ENCODE measurements at regions not wholly inside any gene's neighbourhood (a gene's known extent, or its start where the extent isn't known, plus 50 kb on each side); places are given as distances from the start of the nearest gene placed in this dataset.

DNA sequence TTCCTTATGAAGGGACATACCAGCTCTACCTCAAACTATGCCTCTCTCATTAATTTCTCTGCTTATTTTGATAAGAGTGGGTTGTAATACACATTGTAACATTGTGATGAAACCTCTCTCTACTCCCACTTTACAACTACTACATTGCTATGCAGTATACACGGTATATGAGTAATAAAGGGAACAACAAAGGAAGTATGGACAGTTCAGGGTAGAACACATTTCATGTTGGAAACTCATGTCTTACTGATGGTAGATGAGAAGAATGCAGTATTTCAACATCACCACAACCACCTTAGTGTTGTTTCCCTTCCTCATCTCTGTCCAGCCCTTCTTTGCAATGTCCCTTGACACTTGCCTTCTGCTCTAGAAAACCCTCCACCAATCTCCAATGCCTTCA lies 515.9 kb upstream of the CELF4 start:
- no peak overlapping the region for H3K4me3 ChIP-seq (ENCODE audit: low read depth, low read length)
- DNase-seq (ENCODE audit: low read depth): no peak
- no peaks in the 10 kb centered on the region for H3K27me3 ChIP-seq (ENCODE audit: control insufficient read depth, insufficient read depth, low read length)
- TF ChIP-seq, protein P1, sequence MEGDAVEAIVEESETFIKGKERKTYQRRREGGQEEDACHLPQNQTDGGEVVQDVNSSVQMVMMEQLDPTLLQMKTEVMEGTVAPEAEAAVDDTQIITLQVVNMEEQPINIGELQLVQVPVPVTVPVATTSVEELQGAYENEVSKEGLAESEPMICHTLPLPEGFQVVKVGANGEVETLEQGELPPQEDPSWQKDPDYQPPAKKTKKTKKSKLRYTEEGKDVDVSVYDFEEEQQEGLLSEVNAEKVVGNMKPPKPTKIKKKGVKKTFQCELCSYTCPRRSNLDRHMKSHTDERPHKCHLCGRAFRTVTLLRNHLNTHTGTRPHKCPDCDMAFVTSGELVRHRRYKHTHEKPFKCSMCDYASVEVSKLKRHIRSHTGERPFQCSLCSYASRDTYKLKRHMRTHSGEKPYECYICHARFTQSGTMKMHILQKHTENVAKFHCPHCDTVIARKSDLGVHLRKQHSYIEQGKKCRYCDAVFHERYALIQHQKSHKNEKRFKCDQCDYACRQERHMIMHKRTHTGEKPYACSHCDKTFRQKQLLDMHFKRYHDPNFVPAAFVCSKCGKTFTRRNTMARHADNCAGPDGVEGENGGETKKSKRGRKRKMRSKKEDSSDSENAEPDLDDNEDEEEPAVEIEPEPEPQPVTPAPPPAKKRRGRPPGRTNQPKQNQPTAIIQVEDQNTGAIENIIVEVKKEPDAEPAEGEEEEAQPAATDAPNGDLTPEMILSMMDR (IDR thresholded peaks at IDR 0.05; ENCODE audit: insufficient read depth, low read length, poor library complexity, severe bottlenecking): no peak
- no peaks in the 10 kb centered on the region for H3K36me3 ChIP-seq (ENCODE audit: control insufficient read depth, insufficient read depth, low read length)

DNA sequence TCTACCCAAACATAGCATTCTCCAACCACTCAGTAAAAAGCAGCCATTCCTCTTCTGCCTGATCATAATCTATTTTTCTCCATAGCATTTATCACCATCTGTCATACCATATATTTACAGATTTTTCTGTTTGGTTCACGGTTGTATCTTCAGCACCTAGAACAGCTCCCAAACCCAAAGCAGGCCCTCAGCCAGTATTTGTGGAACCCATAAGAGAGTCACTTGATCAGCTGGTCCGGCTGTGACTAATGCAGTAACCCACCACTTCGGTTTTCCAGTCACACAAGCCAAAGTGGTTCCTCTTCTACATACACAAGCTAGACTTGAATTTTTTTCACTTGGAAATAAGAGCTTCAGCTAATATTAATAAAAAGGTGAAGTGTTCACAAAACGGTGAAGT lies 511.6 kb upstream of the CELF4 start:
- no peaks in the 10 kb centered on the region for H3K36me3 ChIP-seq (ENCODE audit: control insufficient read depth, insufficient read depth, low read length)
- H3K27me3 ChIP-seq (ENCODE audit: control insufficient read depth, insufficient read depth, low read length): no peaks in the 10 kb centered on the region
- no peak overlapping the region for H3K4me3 ChIP-seq (ENCODE audit: low read depth, low read length)
- TF ChIP-seq, protein P1 (IDR thresholded peaks at IDR 0.05; ENCODE audit: insufficient read depth, low read length, poor library complexity, severe bottlenecking): no peak
- DNase-seq (ENCODE audit: low read depth): peak; percentile 4

DNA sequence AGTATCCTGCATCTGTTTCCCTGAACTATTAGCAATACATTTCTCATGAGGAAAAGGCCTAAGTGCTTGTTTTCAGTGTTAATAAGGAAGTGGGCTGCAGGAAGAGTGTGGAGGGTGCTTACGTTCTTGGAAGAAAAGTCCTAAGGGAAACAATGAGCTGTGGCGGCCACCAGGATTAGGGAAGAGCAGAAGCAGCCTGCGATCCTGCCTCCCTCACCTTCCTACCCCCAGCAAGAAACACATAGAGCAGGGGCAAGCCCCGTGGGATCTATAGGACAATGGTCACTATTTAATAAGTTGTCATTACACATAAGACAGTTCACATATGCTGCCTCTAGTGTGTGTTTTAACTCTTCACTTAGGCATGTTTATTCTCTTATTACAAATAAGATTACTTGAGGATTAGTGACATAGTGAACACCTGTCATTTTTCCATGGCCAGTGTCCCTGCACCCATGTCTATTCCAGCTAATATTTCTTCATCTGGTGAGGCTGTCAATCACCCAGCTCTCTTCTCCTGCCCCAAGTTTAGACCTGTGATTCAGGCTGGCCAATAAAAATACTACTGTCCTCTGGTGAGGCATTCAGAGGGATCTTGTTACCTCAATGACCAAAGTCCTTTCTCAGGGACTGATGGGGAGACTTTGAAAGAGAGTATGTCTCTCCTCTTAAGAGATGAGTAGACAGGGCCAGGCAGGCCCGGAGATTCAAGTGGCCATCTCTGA lies 510.9 kb upstream of the CELF4 start:
- Histone ChIP-seq H3K36me3 (ENCODE audit: control insufficient read depth, insufficient read depth, low read length) (no peaks in the 10 kb centered on the region), H3K27me3 (ENCODE audit: control insufficient read depth, insufficient read depth, low read length) (no peaks in the 10 kb centered on the region), H3K4me3 (ENCODE audit: low read depth, low read length) (no peak overlapping the region)
- TF ChIP-seq, protein P1 (IDR thresholded peaks at IDR 0.05; ENCODE audit: insufficient read depth, low read length, poor library complexity, severe bottlenecking): no peak
- DNase-seq (ENCODE audit: low read depth): no peak

DNA sequence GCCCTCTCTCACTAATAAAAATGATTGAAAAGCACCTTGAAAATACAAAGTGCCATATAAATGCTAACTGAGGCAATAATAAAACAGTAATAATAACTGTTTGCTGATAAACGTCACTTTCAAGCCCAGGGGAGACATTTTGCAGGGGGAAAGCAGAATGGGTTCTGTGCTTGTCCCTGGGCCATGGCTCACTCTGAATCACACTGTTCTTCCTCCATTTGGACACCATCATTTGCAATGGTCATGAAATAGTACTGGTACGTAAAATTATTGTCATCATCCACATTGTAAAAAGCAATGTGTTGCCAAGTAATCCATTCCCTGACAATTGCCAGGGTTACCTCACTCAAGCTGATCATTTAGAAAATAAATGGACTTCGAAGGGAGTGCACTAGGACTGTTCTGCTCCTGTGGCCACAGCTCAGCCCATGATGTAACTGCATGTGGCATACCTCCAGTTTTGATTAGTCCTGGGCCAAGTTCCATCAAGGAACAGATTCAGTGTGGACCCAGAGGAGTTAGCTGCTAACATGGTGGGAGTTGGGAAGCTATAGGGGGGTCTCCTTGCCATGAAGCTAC lies 508.8 kb upstream of the CELF4 start:
- DNase-seq (ENCODE audit: low read depth): no peak
- H3K27me3 ChIP-seq (ENCODE audit: control insufficient read depth, insufficient read depth, low read length): no peaks in the 10 kb centered on the region
- no peak overlapping the region for H3K4me3 ChIP-seq (ENCODE audit: low read depth, low read length)
- H3K36me3 ChIP-seq (ENCODE audit: control insufficient read depth, insufficient read depth, low read length): no peaks in the 10 kb centered on the region
- TF ChIP-seq, protein P1 (IDR thresholded peaks at IDR 0.05; ENCODE audit: insufficient read depth, low read length, poor library complexity, severe bottlenecking): no peak

DNA sequence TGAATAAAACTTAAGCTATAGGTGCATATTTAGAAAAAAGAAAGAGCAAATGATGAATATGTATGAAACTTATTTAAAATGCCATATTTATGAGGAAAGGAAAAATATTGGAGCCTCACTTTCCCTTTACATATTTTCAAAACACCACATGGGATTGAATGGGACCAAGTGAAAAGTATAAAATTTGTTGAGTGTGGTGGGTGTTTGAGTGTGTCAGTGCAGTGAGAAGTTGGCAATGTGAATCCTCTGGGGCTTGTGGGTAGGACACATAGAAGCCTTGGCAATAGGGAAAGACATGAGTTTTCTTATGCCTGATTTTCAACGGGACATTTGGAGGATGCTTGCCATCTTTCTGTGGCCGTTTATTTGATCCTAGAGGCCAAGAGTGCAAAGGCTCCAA lies 502.2 kb upstream of the CELF4 start:
- H3K27me3 ChIP-seq (ENCODE audit: control insufficient read depth, insufficient read depth, low read length): no peaks in the 10 kb centered on the region
- no peak overlapping the region for H3K4me3 ChIP-seq (ENCODE audit: low read depth, low read length)
- no peak for DNase-seq (ENCODE audit: low read depth)
- TF ChIP-seq, protein P1 (IDR thresholded peaks at IDR 0.05; ENCODE audit: insufficient read depth, low read length, poor library complexity, severe bottlenecking): no peak
- no peaks in the 10 kb centered on the region for H3K36me3 ChIP-seq (ENCODE audit: control insufficient read depth, insufficient read depth, low read length)

DNA sequence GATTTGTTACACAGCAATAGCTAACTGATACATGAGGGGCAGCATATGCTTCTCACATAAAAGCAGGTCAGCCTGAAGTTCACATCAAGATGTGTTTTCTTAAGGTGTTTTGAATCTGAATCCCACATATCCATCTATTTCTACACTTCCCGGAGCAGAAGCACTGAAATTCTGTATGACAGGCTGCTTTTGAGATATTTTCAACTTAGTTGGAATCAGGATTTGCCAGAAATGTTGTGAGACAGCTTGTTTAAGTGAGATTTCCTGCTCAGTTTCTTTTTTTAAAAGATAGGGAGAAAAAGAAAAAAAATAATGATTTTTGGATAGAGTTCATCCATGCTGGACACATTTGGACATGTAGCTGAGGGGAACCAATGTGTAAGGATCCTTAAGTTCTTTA lies 501.5 kb upstream of the CELF4 start:
- no peaks in the 10 kb centered on the region for H3K27me3 ChIP-seq (ENCODE audit: control insufficient read depth, insufficient read depth, low read length)
- no peak overlapping the region for H3K4me3 ChIP-seq (ENCODE audit: low read depth, low read length)
- TF ChIP-seq, protein P1 (IDR thresholded peaks at IDR 0.05; ENCODE audit: insufficient read depth, low read length, poor library complexity, severe bottlenecking): no peak
- H3K36me3 ChIP-seq (ENCODE audit: control insufficient read depth, insufficient read depth, low read length): no peaks in the 10 kb centered on the region
- DNase-seq (ENCODE audit: low read depth): no peak

Data from kidney epithelial cell (primary cell).